ENCODE measurements at regions not wholly inside any gene's neighbourhood (a gene's known extent, or its start where the extent isn't known, plus 50 kb on each side); places are given as distances from the start of the nearest gene placed in this dataset.

DNA sequence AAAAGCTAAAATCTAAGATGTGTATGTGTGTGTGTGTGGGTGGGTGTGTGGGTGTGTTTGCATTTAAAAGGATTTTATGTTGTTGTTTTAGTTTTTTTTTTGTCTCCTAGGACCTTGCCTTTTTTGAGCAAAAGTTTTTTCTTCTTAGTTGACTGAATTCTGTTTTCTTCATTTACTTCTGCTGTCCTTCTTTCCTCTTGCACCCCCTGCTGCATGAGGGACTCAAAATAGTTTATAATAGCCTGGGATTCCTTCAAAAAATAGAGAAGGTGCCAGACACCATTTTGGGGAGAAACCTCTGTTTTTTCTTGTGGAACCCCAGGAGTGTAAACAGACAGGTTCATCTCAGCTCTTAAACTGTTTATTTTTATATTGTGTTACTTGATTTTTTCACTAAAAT, 817.7 kb downstream of the TBC1D22A start:
- TF ChIP-seq CTCF (IDR thresholded peaks at IDR 0.05 in 2 of 3, conservative IDR thresholded peaks at IDR 0.05 in 1 of 3; ENCODE audit: borderline replicate concordance in 1 of 3, insufficient read depth in 1 of 3, low read depth in 2 of 3, low read length in 2 of 3) (no peak), JUND (IDR thresholded peaks at IDR 0.05) (no peak), ZFX (IDR thresholded peaks at IDR 0.05) (no peak), EZH2 (IDR thresholded peaks at IDR 0.05) (no peak), REST (IDR thresholded peaks at IDR 0.05; ENCODE audit: low read depth) (no peak), EGR1 (IDR thresholded peaks at IDR 0.05; ENCODE audit: low read depth) (no peak), POLR2A (IDR thresholded peaks at IDR 0.05; ENCODE audit: borderline replicate concordance, extremely low read depth, insufficient read depth, insufficient read length) (no peak), EZH2phosphoT487 (IDR thresholded peaks at IDR 0.05; ENCODE audit: borderline replicate concordance) (no peak), RAD21 (IDR thresholded peaks at IDR 0.05; ENCODE audit: low read depth) (peak; percentile 9; the same call in 1 of the 2 replicates), CEBPB (IDR thresholded peaks at IDR 0.05; ENCODE audit: low read depth) (no peak)
